CD4-positive, alpha-beta T cell (primary cell): ENCODE measurements at regions not wholly inside any gene's neighbourhood (a gene's known extent, or its start where the extent isn't known, plus 50 kb on each side); places are given as distances from the start of the nearest gene placed in this dataset.

Experiments used
- ATAC-seq: fragments of 200-7000 bp; cut with Tn5 transposase; one replicate; pipeline ENCODE4 v1.10.0; 2022; ENCODE audit warnings: mild to moderate bottlenecking; ENCODE audit not compliant: poor library complexity
- CTCF ChIA-PET: fragments of 350-600 bp; sonication (Branson Sonifier 250); formaldehyde crosslinking; loops from one replicate; lab custom pipeline; 2021; ENCODE audit warnings: antibody characterized with exemption, inconsistent platforms; lab: Charles Lee
- POLR2A ChIA-PET: fragments of 350-600 bp; sonication (Branson Sonifier 250); formaldehyde crosslinking; loops from one replicate; lab custom pipeline; 2021; ENCODE audit warnings: antibody characterized with exemption, inconsistent platforms; lab: Charles Lee
- DNase-seq, 14 experiments: peaks; one replicate each; pipeline ENCODE4 v3.0.0-alpha.2; 2013 to 2020; ENCODE audit warnings: mixed read lengths in 2 of 14
- H3K27ac ChIP-seq, 2 donors: one replicate each; pipeline versions ENCODE4 v1.5.1 to v1.7.0; 2013; ENCODE audit warnings: low read length in 2 of 2, low read depth in 1 of 2, mild to moderate bottlenecking in 1 of 2
- H3K27me3 ChIP-seq, 2 experiments: 1 replicate in 1 of 2; 2 replicates in 1 of 2; pipeline versions ENCODE4 v1.6.1 to v1.7.0; 2013; ENCODE audit warnings: low read length in 2 of 2, control low read depth in 1 of 2, mild to moderate bottlenecking in 1 of 2, moderate library complexity in 1 of 2; ENCODE audit not compliant: insufficient read depth in 2 of 2, control insufficient read depth in 1 of 2
- H3K36me3 ChIP-seq: one replicate; pipeline ENCODE4 v1.6.1; 2013; ENCODE audit warnings: low read length, control low read depth; ENCODE audit not compliant: insufficient read depth
- H3K4me1 ChIP-seq: one replicate; pipeline ENCODE4 v1.6.1; 2013; ENCODE audit warnings: low read length, control low read depth; ENCODE audit not compliant: insufficient read depth
- H3K4me3 ChIP-seq: one replicate; pipeline ENCODE4 v1.5.1; 2013; ENCODE audit warnings: mild to moderate bottlenecking, low read length, moderate library complexity
- H3K9me3 ChIP-seq, 2 experiments: 1 replicate in 1 of 2; 2 replicates in 1 of 2; pipeline versions ENCODE4 v1.6.1 to v1.7.0; 2013; ENCODE audit warnings: low read length in 2 of 2, mild to moderate bottlenecking in 2 of 2, control low read depth in 1 of 2, moderate library complexity in 1 of 2; ENCODE audit not compliant: control insufficient read depth in 1 of 2, insufficient read depth in 1 of 2
- H3K27ac Mint-ChIP-seq: one replicate; pipeline ENCODE4 v1.8.0; 2020; ENCODE audit warnings: mixed read lengths
- H3K27me3 Mint-ChIP-seq: one replicate; pipeline ENCODE4 v1.8.0; 2021; ENCODE audit warnings: mixed read lengths
- H3K36me3 Mint-ChIP-seq: one replicate; pipeline ENCODE4 v1.8.0; 2021; ENCODE audit warnings: low read depth, mixed read lengths
- H3K4me1 Mint-ChIP-seq: one replicate; pipeline ENCODE4 v1.8.0; 2021; ENCODE audit warnings: low read depth, mixed read lengths
- H3K4me3 Mint-ChIP-seq: one replicate; pipeline ENCODE4 v1.8.0; 2020; ENCODE audit warnings: mild to moderate bottlenecking, mixed read lengths
- H3K9me3 Mint-ChIP-seq: one replicate; pipeline ENCODE4 v1.8.0; 2020; ENCODE audit warnings: mixed read lengths
- CTCF ChIP-seq: fragments of 200-600 bp; IDR thresholded peaks from one replicate; pipeline ENCODE4 v1.8.0; 2022; ENCODE audit warnings: antibody characterized with exemption, mild to moderate bottlenecking
- intact Hi-C, 2 experiments: fragments of 100-400 bp; cut with DNase I in 1 of 2; cut with micrococcal nuclease in 1 of 2; formaldehyde crosslinking; loops; one replicate each; pipeline versions ENCODE4 v1.15.1 to v1.9.0; 2023 to 2025; cut with DNase I, micrococcal nuclease

DNA sequence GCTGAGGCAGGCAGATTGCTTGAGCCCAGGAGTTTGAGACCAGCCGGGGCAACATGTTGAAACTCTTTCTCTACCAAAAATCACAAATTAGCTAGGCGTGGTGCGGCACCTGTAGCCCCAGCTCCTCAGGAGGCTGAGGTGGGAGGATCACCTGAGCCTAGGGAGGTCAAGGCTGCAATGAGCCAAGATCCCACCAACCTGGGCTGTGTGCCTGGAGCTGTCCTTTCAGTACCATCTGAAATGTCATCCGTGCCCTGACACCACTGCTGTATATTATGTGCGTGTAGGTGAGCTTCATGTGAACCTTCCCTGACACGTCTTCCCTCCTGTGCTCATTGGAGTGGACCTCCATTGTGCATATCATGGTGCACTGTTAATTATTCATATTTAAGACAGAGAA, 84.8 kb upstream of the HNRNPA3 start:
- intact Hi-C loops = no loop called here
- H3K36me3 Mint-ChIP-seq = no peaks in the 10 kb centered on the region
- CTCF ChIA-PET = no interaction called here

GRCh38 chr2:177129610-177130009, 83.0 kb upstream of the HNRNPA3 start:
- no peaks in the 10 kb centered on the region for H3K9me3 ChIP-seq
- ATAC-seq (no peak), DNase-seq (no peak)
- no peaks in the 10 kb centered on the region for H3K4me1 ChIP-seq
- peaks cover 12% of the 10 kb centered on the region for H3K27me3 Mint-ChIP-seq
- peaks cover 6% of the 10 kb centered on the region for H3K4me1 Mint-ChIP-seq
- intact Hi-C loops = no loop called here
- H3K36me3 ChIP-seq = no peaks in the 10 kb centered on the region
- H3K27ac ChIP-seq = no peak overlapping the region
- no peak overlapping the region for H3K27ac Mint-ChIP-seq
- ChIA-PET POLR2A (interaction anchor here (1.0 kb wide), 1 partner anchor 16 kb away, joined by 3 read pairs; no protein-coding TSS in a partner anchor), CTCF (no interaction called here)
- H3K36me3 Mint-ChIP-seq = no peaks in the 10 kb centered on the region
- H3K9me3 Mint-ChIP-seq = no peaks in the 10 kb centered on the region
- H3K4me3 ChIP-seq = no peak overlapping the region
- no peaks in the 10 kb centered on the region for H3K27me3 ChIP-seq
- no peak for TF ChIP-seq CTCF
- H3K4me3 Mint-ChIP-seq = no peak overlapping the region

More for the DNA sequence above, 84.8 kb upstream of the HNRNPA3 start:
- no peak for DNase-seq
- ATAC-seq = no peak
- Mint-ChIP-seq H3K9me3 (no peaks in the 10 kb centered on the region), H3K4me1 (peaks cover 6% of the 10 kb centered on the region), H3K27me3 (peaks cover 11% of the 10 kb centered on the region), H3K4me3 (no peak overlapping the region), H3K27ac (no peak overlapping the region)
- Histone ChIP-seq H3K9me3 (no peaks in the 10 kb centered on the region), H3K4me3 (no peak overlapping the region), H3K27me3 (no peaks in the 10 kb centered on the region), H3K27ac (no peak overlapping the region), H3K36me3 (no peaks in the 10 kb centered on the region), H3K4me1 (no peaks in the 10 kb centered on the region)
- POLR2A ChIA-PET = no interaction called here
- no peak for TF ChIP-seq CTCF

- H3K4me1 Mint-ChIP-seq = peaks cover 6% of the 10 kb centered on the region
- no peak overlapping the region for H3K4me3 Mint-ChIP-seq
- H3K27ac ChIP-seq = no peak overlapping the region
- DNase-seq (no peak), ATAC-seq (no peak)
- ChIA-PET POLR2A (no interaction called here), CTCF (no interaction called here)
- intact Hi-C loops = no loop called here
- peaks cover 12% of the 10 kb centered on the region for H3K27me3 Mint-ChIP-seq
- no peaks in the 10 kb centered on the region for H3K27me3 ChIP-seq
- H3K27ac Mint-ChIP-seq = no peak overlapping the region
- no peaks in the 10 kb centered on the region for H3K4me1 ChIP-seq
- H3K9me3 Mint-ChIP-seq = no peaks in the 10 kb centered on the region
- H3K4me3 ChIP-seq = no peak overlapping the region
- H3K36me3 ChIP-seq = no peaks in the 10 kb centered on the region
- H3K9me3 ChIP-seq = no peaks in the 10 kb centered on the region
- H3K36me3 Mint-ChIP-seq = no peaks in the 10 kb centered on the region
- TF ChIP-seq CTCF = no peak
These were observed 80.7 kb upstream of the HNRNPA3 start for GRCh38 chr2:177131858-177132257.
